NCI-H460 (cell line): ENCODE measurements at regions not wholly inside any gene's neighbourhood (a gene's known extent, or its start where the extent isn't known, plus 50 kb on each side); places are given as distances from the start of the nearest gene placed in this dataset.

Experiments used
- DNase-seq: peaks from one replicate; pipeline ENCODE4 v3.0.0-alpha.2; 2016; ENCODE audit warnings: low read depth; ENCODE audit errors: extremely low read depth

DNA sequence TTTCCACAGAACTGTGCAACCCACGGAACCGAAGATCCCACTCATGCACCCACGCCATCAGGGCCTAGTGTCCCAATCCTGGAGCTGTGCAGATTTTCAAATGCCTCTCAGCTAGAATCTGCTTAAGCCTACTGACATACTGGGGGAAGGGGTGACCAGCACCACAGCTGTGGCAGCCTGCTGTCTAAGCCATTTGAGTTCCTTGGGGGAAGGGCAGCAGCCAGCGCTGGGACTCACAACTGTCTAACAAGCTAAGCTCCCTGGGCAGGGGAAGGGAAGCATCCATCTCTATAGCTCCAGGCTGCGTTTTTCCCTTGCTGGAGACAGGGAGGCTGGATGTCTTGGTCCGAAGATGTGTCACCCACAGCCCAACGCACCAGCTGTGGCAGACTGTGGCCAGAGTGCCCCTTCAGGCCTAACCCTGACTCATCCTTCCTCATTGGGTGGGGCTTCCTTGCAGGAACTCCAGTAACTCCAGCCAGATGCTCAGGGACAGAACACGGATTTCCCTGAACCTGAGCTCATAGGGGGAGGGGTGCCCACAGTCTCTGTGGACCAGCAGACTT lies 194.8 kb downstream of the CHRDL1 start:
- DNase-seq = no peak

GRCh38 chrX:110614596-110614995 lies 181.0 kb downstream of the CHRDL1 start:
- no peak for DNase-seq
